NB4 (cell line): ENCODE measurements at regions not wholly inside any gene's neighbourhood (a gene's known extent, or its start where the extent isn't known, plus 50 kb on each side); places are given as distances from the start of the nearest gene placed in this dataset.
"Not testable (repeated sequence)": the region's sequence is repeated elsewhere in the genome, so short reads cannot be mapped to it uniquely, and the experiment has no call there.

Source experiments
- DNase-seq: peaks from one replicate; pipeline ENCODE4 v3.0.0; 2010; ENCODE audit warnings: low read depth
- H3K4me3 ChIP-seq: one replicate; pipeline ENCODE4 v1.5.1; 2011; ENCODE audit warnings: mild to moderate bottlenecking, low read depth, low read length, moderate library complexity
- MYC ChIP-seq: IDR thresholded peaks from 2 replicates; pipeline ENCODE4 v1.6.1; 2011; ENCODE audit warnings: low read depth, low read length
- POLR2A ChIP-seq: IDR thresholded peaks from 2 replicates; pipeline ENCODE4 v1.6.1; 2011; ENCODE audit warnings: mild to moderate bottlenecking; ENCODE audit not compliant: insufficient read length; ENCODE audit errors: extremely low read depth
- TF ChIP-seq, protein P1 (sequence below): IDR thresholded peaks from 2 replicates; pipeline ENCODE4 v1.6.1; 2011; ENCODE audit warnings: low read depth, low read length
- TF ChIP-seq, protein P2 (sequence below): IDR thresholded peaks from one replicate; pipeline ENCODE4 v1.5.1; 2012; ENCODE audit warnings: low read depth, low read length

DNA sequence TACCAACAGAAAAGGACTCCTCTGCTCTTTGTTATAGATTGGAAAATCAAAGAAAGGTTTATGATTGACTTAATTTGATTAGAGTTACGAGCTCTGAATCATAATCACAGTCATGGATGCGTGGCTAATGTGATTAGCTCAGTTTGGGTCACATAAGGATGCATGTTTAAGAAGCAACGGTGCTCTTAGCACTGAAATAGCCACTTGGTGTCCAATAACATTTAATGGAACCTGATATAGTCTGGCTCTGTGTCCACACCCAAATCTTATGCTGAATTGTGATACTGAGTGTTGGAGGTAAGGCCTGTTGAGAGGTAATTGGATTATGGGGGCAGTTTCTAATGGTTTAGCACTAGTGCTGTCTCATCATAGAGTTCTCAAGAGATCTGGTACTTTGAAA lies 501.6 kb downstream of the SLC6A15 start:
- TF ChIP-seq, protein P1, sequence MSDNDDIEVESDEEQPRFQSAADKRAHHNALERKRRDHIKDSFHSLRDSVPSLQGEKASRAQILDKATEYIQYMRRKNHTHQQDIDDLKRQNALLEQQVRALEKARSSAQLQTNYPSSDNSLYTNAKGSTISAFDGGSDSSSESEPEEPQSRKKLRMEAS = no peak
- TF ChIP-seq, protein P2, sequence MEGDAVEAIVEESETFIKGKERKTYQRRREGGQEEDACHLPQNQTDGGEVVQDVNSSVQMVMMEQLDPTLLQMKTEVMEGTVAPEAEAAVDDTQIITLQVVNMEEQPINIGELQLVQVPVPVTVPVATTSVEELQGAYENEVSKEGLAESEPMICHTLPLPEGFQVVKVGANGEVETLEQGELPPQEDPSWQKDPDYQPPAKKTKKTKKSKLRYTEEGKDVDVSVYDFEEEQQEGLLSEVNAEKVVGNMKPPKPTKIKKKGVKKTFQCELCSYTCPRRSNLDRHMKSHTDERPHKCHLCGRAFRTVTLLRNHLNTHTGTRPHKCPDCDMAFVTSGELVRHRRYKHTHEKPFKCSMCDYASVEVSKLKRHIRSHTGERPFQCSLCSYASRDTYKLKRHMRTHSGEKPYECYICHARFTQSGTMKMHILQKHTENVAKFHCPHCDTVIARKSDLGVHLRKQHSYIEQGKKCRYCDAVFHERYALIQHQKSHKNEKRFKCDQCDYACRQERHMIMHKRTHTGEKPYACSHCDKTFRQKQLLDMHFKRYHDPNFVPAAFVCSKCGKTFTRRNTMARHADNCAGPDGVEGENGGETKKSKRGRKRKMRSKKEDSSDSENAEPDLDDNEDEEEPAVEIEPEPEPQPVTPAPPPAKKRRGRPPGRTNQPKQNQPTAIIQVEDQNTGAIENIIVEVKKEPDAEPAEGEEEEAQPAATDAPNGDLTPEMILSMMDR = no peak
- TF ChIP-seq POLR2A (no peak), MYC (no peak)
- DNase-seq = no peak
- no peak overlapping the region for H3K4me3 ChIP-seq

DNA sequence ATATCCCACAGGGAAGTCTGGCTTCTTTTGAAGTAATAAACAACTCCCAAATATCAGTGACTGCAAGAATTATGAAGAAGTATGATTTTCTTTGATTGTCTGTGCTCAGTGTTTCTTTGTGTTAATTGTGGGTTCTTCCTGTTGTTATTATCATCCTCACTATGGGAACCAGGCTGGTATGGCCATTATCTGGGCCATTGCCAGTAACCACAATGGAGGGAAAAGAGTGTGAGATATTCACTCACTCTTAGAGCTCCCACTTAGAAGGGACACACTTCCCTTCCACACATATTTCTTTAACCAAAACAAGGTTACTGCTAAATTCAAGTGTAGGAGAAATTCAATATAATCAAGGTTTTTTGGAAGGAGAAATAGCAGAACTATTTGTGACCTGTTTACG lies 503.7 kb downstream of the SLC6A15 start:
- no peak for DNase-seq
- TF ChIP-seq, protein P2 = no peak
- TF ChIP-seq, protein P1 = no peak
- no peak for TF ChIP-seq MYC
- no peak for TF ChIP-seq POLR2A
- H3K4me3 ChIP-seq = no peak overlapping the region

DNA sequence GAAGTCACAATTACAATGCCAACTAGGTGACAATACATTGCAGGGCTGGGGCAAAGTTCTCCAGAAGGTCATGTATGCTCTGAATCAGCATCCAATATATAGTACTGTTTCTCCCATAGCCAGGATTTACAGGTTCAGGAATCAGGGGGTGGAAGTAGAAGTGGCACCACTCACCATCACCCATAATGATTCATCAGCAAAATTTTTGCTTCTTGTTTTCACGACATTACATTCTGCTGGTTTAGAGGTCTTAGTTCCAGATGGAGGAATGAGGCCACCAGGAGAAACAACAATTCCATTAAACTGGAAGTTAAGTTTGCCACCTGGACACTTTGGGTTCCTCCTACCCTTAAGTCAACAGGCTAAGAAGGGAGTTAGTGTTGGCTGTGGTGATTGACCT lies 505.9 kb downstream of the SLC6A15 start:
- not testable (repeated sequence) for DNase-seq, H3K4me3 ChIP-seq

DNA sequence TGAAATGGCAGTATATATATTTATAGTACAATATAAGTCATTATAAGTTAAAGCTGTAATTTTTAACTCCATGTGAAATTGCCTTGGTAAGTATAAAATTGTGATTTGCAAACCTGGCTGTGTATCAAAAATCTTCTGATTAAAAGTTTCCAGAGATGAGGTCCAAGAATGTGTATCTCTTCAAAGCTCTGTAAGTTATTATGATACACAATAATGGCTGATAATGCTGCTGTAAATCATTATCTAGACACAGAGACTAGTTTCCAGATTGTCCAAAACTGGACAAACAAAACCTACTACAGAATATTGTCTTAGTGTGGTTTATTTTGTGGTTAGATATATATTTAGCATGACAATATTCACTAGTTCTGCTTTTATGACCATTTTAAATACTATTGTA lies 514.8 kb downstream of the SLC6A15 start:
- TF ChIP-seq MYC (no peak), POLR2A (no peak)
- TF ChIP-seq, protein P2 = no peak
- TF ChIP-seq, protein P1 = no peak
- H3K4me3 ChIP-seq = no peak overlapping the region
- DNase-seq = no peak

DNA sequence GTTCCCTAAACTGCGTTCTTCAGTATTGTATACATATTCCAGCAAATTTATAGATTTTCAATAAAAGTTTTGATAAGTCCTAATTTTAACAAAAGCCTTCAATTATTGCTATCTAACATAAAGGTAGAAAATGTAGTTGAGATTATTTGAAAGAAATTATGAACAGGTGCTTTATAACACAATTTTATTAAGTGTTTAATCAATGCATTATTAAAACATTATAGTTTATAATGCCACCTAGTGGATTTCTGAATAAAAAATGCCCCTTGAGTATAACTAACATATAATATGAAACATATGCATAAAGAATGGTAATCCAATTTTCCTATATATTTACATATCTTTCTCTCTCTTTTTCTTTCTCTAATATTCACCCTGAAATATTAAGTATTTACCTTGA lies 515.3 kb downstream of the SLC6A15 start:
- DNase-seq = no peak
- no peak overlapping the region for H3K4me3 ChIP-seq
- TF ChIP-seq MYC (no peak), POLR2A (no peak)
- TF ChIP-seq, protein P1 = no peak
- TF ChIP-seq, protein P2 = no peak

DNA sequence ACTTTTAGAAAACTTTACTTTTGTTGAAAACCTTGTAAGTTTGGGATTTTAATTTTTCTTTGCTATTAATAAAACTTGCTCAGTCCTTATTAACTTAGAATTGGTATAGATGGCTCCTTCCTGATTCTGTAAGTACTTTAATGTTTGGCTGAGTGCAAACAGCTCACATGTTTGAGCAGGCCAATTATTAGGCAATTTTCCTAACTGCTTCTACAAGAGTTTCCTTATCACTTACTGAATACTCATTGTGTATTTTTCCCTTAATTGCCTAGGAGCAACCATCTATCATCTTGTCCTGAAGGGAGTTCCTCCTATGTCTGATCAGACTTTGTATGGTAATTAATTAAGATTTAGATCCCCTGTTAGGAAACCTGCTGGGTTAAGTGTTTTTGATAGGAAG lies 521.4 kb downstream of the SLC6A15 start:
- not testable (repeated sequence) for DNase-seq, H3K4me3 ChIP-seq

DNA sequence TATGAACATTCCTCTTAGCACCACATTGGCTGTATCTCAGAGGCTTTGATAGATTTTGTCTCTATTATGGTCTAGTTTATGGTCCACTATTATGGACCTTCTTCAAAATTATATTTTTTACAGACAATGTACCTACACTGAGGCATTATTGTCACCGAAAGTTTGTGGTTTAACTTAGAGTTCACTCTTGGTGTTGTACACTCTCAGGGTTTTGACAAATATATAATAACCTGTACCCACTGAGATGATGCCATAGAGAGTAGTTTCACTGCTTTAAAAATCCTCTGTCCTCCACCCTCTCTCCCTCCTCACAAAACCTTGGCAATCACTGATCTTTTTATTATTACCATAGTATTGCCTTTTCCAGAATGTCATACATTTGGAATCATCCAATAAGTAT lies 528.2 kb downstream of the SLC6A15 start:
- H3K4me3 ChIP-seq = no peak overlapping the region
- TF ChIP-seq MYC (no peak), POLR2A (no peak)
- TF ChIP-seq, protein P2 = no peak
- TF ChIP-seq, protein P1 = no peak
- no peak for DNase-seq

DNA sequence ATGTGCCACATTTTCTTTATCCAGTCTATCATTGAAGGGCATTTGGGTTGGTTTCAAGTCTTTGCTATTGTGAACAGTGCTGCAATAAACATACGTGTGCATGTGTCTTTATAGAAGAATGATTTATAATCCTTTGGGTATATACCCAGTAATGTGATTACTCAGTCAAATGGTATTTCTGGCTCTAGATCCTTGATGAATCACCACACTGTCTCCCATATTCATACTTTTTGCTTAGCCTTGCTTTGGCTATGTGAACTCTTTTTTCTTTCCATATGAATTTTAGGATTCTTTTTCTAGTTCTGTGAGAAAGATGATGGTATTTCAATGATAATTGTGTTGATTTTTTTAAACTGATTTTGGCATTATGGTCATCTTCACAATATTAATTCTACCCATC lies 530.1 kb downstream of the SLC6A15 start:
- not testable (repeated sequence) for DNase-seq, H3K4me3 ChIP-seq
